Coronary artery (tissue), 2 donors: ENCODE measurements at regions not wholly inside any gene's neighbourhood (a gene's known extent, or its start where the extent isn't known, plus 50 kb on each side); places are given as distances from the start of the nearest gene placed in this dataset.

Source experiments
- DNase-seq: peaks from one replicate; pipeline ENCODE4 v3.0.0-alpha.2; 2017; ENCODE audit warnings: low spot score
- H3K27ac ChIP-seq, 2 donors: fragments of 200-600 bp; sonication (generic); one replicate each; pipeline ENCODE4 v1.5.1; 2016 to 2019
- H3K4me3 ChIP-seq: fragments of 200-600 bp; sonication (generic); 2 replicates; pipeline ENCODE4 v1.5.1; 2016; ENCODE audit warnings: mild to moderate bottlenecking, moderate library complexity
- CTCF ChIP-seq: fragments of 200-600 bp; sonication (generic); IDR thresholded peaks from one replicate; pipeline ENCODE4 v1.5.1; 2019; ENCODE audit warnings: antibody characterized with exemption

DNA sequence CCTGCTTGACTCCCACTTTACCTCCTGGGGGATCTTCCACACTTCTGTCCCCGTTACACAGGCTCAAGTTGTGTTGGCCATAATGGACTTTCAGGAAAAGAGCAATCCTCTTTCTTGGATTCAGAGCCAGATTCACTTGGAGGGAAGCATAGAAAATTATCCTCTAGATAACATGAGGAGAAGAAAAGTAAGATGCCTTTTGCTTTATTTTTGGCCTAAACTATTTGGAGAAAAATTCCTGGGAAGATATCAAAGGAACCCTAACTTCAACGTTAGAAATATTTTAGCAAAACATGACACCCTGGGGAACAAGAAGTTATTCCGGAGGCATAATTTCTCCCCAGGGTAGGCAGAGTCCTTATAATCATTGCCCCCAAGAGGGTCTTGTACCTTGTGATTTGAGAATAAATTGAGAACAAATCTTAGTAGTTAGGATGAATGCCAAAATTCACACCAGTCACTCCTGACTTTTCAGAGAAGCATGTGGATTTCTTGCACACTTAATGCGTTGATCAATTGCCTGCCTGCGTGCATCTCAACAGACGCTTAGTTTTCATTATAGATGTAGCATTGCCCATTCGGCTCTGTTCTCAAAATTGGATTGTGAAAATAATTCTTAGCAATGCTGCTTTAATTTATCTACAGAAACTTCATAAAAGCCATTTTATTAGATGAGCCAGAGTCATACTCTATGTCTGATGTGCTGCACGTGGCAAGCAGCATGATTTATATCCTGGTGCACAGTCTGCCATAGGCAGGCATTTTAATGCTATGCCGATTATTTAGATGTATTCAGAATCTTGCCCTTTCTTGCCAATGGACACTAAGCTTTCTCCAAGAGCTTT lies 224.4 kb downstream of the C7orf25 start:
- Histone ChIP-seq H3K27ac (no peak overlapping the region), H3K4me3 (no peak overlapping the region)
- no peak for TF ChIP-seq CTCF

GRCh38 chr7:42686594-42687156 lies 225.2 kb downstream of the C7orf25 start:
- Histone ChIP-seq H3K4me3 (no peak overlapping the region), H3K27ac (no peak overlapping the region)
- TF ChIP-seq CTCF, result no peak
- DNase-seq, result no peak

More for the DNA sequence above, 224.4 kb downstream of the C7orf25 start:
- DNase-seq, result no peak

GRCh38 chr7:42685911-42686310 lies 226.0 kb downstream of the C7orf25 start:
- TF ChIP-seq CTCF, result no peak
- no peak overlapping the region for H3K4me3 ChIP-seq
- no peak for DNase-seq
- H3K27ac ChIP-seq, result no peak overlapping the region

DNA sequence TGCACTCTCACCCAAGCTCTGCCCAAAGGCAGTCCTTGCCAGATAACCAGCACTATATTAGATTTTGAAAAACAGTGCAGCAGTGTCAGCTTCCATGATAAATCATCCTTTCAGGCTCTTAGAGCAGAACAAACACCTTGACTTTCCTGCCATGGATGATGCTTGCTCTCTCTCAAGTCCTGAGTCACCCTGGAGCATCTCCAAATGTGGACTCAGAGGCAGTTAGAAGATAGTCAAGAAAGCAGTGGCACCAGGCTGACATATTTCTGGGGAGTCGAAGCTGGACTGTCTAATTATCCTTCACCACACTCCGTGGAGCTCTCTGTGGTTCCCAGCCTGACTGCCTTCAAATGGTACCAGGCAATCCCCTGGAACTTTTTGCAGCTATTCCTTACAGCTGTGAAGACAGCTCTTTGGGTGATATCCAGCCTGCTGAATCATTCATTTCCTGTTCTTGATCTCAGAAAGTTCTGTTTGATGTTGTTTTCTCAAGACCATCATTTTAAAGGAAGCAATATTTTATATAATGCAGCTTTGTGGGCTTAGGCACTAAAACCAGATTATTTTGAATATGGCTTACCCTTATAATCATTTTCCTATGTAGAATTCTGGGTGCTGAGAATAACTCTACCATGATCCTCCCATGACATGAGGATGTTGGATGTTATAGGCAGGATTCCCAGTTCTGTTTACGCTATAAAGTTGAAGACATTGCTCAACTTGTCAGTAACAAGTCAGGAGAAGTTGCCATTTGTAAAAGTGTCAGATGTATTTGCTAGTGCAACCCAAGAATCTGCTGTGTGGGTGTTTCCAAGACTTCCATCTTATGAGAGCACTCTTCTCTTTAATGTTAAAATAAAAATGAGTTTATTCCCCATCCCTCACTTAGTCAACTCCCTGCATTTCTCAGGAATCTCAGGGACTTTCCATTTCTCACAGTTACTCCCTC lies 233.8 kb downstream of the C7orf25 start:
- Histone ChIP-seq H3K4me3 (no peak overlapping the region), H3K27ac (no peak overlapping the region)
- DNase-seq, result no peak
- TF ChIP-seq CTCF, result no peak

DNA sequence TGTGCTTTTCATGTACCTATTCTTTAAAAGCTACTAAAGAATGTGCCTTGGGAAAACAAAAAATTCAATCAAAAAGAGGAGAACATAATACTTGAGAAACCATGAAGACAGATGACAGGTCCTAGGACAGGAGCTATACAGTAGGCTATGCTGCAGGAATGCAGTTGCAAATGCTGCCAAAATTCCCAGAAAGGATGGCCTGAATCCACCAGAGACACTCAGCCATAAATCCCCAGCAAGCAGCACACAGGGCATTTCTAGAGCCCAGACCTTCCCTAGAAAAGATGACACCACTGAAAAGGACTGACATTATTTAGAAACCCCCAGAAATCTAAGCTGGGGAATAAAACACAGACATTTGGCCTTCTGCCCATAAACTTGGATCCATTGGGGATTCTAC lies 237.3 kb downstream of the C7orf25 start:
- Histone ChIP-seq H3K27ac (no peak overlapping the region), H3K4me3 (no peak overlapping the region)
- no peak for TF ChIP-seq CTCF
- no peak for DNase-seq

DNA sequence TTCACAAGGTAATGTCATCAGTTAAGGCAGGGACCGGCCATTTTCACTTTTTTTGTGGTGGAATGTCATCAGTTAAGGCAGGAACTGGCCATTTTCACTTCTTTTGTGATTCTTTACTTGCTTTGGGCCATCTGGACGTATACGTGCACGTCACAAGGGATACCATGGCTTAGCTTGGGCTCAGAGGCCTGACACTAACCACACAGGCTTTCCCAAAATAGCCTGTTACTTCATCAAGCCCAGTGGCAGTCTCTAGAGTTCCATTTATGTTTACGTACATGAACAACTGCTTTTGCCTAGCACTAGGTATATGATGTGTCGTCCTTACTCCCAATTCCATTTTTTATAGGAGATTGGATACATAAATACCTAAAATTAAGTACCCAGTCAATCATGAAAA lies 237.9 kb downstream of the C7orf25 start:
- H3K27ac ChIP-seq, result no peak overlapping the region
- no peak for DNase-seq
- H3K4me3 ChIP-seq, result no peak overlapping the region
- TF ChIP-seq CTCF, result no peak
